ENCODE measurements at regions not wholly inside any gene's neighbourhood (a gene's known extent, or its start where the extent isn't known, plus 50 kb on each side); places are given as distances from the start of the nearest gene placed in this dataset.

- DNase-seq (no peak), ATAC-seq (no peak)
- BruUV-seq (replicated peaks): no TSS peak
- Histone ChIP-seq H3K4me1 (ENCODE audit: insufficient read depth, low read length) (no peaks in the 10 kb centered on the region), H4K20me1 (ENCODE audit: low read length) (no peaks in the 10 kb centered on the region), H3K4me3 (ENCODE audit: low read length) (no peak overlapping the region), H3K27ac (ENCODE audit: low read length) (no peak overlapping the region), H3K79me2 (ENCODE audit: low read length) (no peaks in the 10 kb centered on the region), H3K9me3 (ENCODE audit: low read length) (no peaks in the 10 kb centered on the region), H2AFZ (ENCODE audit: low read length) (no peak overlapping the region), H3K27me3 (ENCODE audit: low read length) (no peaks in the 10 kb centered on the region), H3K4me2 (ENCODE audit: low read length) (no peak overlapping the region), H3K9me2 (replicated peaks; ENCODE audit: low read length) (no peaks in the 10 kb centered on the region), H3K36me3 (ENCODE audit: low read depth, low read length) (no peaks in the 10 kb centered on the region), H3F3A (ENCODE audit: low read length, unreplicated experiment) (no peaks in the 10 kb centered on the region), H3K9ac (ENCODE audit: low read length) (no peak overlapping the region)
- intact Hi-C loops (cut with micrococcal nuclease): no loop called here
- ChIA-PET POLR2A (ENCODE audit: unreplicated experiment) (no interaction called here), CTCF (no interaction called here)
- TF ChIP-seq EZH2 (IDR thresholded peaks at IDR 0.05; ENCODE audit: low read length, unreplicated experiment) (no peak), EZH2phosphoT487 (IDR thresholded peaks at IDR 0.05; ENCODE audit: borderline replicate concordance, low read length) (no peak)
- TF ChIP-seq, protein P1, sequence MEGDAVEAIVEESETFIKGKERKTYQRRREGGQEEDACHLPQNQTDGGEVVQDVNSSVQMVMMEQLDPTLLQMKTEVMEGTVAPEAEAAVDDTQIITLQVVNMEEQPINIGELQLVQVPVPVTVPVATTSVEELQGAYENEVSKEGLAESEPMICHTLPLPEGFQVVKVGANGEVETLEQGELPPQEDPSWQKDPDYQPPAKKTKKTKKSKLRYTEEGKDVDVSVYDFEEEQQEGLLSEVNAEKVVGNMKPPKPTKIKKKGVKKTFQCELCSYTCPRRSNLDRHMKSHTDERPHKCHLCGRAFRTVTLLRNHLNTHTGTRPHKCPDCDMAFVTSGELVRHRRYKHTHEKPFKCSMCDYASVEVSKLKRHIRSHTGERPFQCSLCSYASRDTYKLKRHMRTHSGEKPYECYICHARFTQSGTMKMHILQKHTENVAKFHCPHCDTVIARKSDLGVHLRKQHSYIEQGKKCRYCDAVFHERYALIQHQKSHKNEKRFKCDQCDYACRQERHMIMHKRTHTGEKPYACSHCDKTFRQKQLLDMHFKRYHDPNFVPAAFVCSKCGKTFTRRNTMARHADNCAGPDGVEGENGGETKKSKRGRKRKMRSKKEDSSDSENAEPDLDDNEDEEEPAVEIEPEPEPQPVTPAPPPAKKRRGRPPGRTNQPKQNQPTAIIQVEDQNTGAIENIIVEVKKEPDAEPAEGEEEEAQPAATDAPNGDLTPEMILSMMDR (conservative IDR thresholded peaks at IDR 0.05; ENCODE audit: low read depth, low read length): no peak
Observed at GRCh38 chr6:67748521-67748920, 886.6 kb upstream of the ADGRB3 start.

DNA sequence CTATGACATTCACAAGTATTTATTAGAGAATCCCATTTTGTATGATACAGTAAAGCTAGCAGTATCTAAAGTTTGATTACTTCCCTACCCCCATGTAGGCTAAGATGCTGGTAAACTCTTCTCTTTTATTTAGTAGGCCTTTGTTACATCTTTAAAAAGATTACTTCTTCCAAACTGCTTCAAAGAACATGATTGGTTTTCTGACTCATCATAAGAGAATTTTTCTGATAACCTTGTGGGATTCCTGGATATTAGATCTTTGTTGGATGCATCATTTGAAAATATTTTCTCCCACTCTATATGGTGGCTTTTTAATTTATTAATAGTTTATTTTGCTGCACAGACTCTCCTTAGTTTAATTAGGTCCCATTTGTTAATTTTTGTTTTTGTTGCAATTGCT is 898.3 kb upstream of the ADGRB3 start:
- Histone ChIP-seq H3K9me2 (replicated peaks; ENCODE audit: low read length) (no peaks in the 10 kb centered on the region), H3K27ac (ENCODE audit: low read length) (no peak overlapping the region), H3F3A (ENCODE audit: low read length, unreplicated experiment) (no peaks in the 10 kb centered on the region), H2AFZ (ENCODE audit: low read length) (no peak overlapping the region), H3K79me2 (ENCODE audit: low read length) (no peaks in the 10 kb centered on the region), H3K4me3 (ENCODE audit: low read length) (no peak overlapping the region), H3K4me2 (ENCODE audit: low read length) (no peak overlapping the region), H3K9me3 (ENCODE audit: low read length) (no peaks in the 10 kb centered on the region), H3K36me3 (ENCODE audit: low read depth, low read length) (no peaks in the 10 kb centered on the region), H3K27me3 (ENCODE audit: low read length) (no peaks in the 10 kb centered on the region), H4K20me1 (ENCODE audit: low read length) (no peaks in the 10 kb centered on the region), H3K4me1 (ENCODE audit: insufficient read depth, low read length) (no peaks in the 10 kb centered on the region), H3K9ac (ENCODE audit: low read length) (no peak overlapping the region)
- intact Hi-C loops (cut with micrococcal nuclease): no loop called here
- DNase-seq: no peak
- no peak for ATAC-seq
- POLR2A ChIA-PET (ENCODE audit: unreplicated experiment): interaction anchor here (0.6 kb wide), 1 partner anchor 106 kb away, joined by 3 read pairs; no protein-coding TSS in a partner anchor
- CTCF ChIA-PET: no interaction called here
- BruUV-seq (replicated peaks): no TSS peak
- TF ChIP-seq, protein P1 (conservative IDR thresholded peaks at IDR 0.05; ENCODE audit: low read depth, low read length): no peak
- TF ChIP-seq EZH2 (IDR thresholded peaks at IDR 0.05; ENCODE audit: low read length, unreplicated experiment) (no peak), EZH2phosphoT487 (IDR thresholded peaks at IDR 0.05; ENCODE audit: borderline replicate concordance, low read length) (no peak)

DNA sequence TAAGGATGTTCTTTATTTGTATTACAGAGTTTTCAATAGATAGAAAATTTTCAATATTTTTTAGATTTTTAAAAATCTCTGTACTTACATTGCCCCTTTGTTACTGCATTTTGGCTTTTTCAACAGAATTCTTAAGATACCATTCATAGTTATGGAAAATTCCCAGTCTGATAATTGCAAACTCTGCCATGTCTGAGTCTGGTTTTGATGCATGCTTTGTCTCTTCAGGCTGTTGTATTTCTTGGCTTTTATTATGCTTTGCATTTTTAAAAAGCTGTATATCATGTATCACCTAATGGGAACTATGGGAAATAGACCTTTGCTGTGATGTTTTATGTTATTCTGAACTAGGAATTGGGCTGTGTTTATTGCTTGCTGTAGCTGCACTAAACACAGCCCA is 898.9 kb upstream of the ADGRB3 start:
- Histone ChIP-seq H3K9ac (ENCODE audit: low read length) (no peak overlapping the region), H3K4me3 (ENCODE audit: low read length) (no peak overlapping the region), H3K9me3 (ENCODE audit: low read length) (no peaks in the 10 kb centered on the region), H4K20me1 (ENCODE audit: low read length) (no peaks in the 10 kb centered on the region), H3K9me2 (replicated peaks; ENCODE audit: low read length) (no peaks in the 10 kb centered on the region), H3K4me2 (ENCODE audit: low read length) (no peak overlapping the region), H3K27ac (ENCODE audit: low read length) (no peak overlapping the region), H3K36me3 (ENCODE audit: low read depth, low read length) (no peaks in the 10 kb centered on the region), H3K79me2 (ENCODE audit: low read length) (no peaks in the 10 kb centered on the region), H3K27me3 (ENCODE audit: low read length) (no peaks in the 10 kb centered on the region), H3F3A (ENCODE audit: low read length, unreplicated experiment) (no peaks in the 10 kb centered on the region), H3K4me1 (ENCODE audit: insufficient read depth, low read length) (no peaks in the 10 kb centered on the region), H2AFZ (ENCODE audit: low read length) (no peak overlapping the region)
- ChIA-PET CTCF (no interaction called here), POLR2A (ENCODE audit: unreplicated experiment) (interaction anchor here (0.6 kb wide), 1 partner anchor 106 kb away, joined by 3 read pairs; no protein-coding TSS in a partner anchor)
- TF ChIP-seq EZH2phosphoT487 (IDR thresholded peaks at IDR 0.05; ENCODE audit: borderline replicate concordance, low read length) (no peak), EZH2 (IDR thresholded peaks at IDR 0.05; ENCODE audit: low read length, unreplicated experiment) (no peak)
- TF ChIP-seq, protein P1 (conservative IDR thresholded peaks at IDR 0.05; ENCODE audit: low read depth, low read length): no peak
- no TSS peak for BruUV-seq (replicated peaks)
- intact Hi-C loops (cut with micrococcal nuclease): no loop called here
- no peak for DNase-seq
- ATAC-seq: no peak
